NCI-H1105 (cell line): ENCODE measurements at regions not wholly inside any gene's neighbourhood (a gene's known extent, or its start where the extent isn't known, plus 50 kb on each side); places are given as distances from the start of the nearest gene placed in this dataset.

Source experiments
- DNase-seq: peaks from one replicate; lab custom pipeline; 2025; lab: John Stamatoyannopoulos, UW

DNA sequence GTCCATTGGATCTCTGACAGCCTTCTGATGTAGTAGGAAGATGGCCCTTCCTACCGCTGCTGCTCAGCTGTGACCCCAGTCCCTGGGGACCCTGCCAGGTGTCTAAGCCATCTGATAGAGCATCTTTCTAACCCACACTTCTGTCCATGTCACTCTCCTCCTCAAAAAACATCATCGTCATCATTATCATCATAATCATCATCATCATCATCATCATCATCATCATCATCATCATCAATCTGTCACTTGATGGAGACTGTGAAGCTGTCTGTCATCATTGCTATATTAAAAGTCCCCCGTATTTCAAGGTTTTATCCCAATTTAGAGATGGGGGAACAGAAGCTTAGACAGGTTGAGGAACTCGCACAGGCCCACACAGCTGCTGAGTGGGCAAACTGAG lies 75.1 kb upstream of the SLC6A11 start:
- no peak for DNase-seq

DNA sequence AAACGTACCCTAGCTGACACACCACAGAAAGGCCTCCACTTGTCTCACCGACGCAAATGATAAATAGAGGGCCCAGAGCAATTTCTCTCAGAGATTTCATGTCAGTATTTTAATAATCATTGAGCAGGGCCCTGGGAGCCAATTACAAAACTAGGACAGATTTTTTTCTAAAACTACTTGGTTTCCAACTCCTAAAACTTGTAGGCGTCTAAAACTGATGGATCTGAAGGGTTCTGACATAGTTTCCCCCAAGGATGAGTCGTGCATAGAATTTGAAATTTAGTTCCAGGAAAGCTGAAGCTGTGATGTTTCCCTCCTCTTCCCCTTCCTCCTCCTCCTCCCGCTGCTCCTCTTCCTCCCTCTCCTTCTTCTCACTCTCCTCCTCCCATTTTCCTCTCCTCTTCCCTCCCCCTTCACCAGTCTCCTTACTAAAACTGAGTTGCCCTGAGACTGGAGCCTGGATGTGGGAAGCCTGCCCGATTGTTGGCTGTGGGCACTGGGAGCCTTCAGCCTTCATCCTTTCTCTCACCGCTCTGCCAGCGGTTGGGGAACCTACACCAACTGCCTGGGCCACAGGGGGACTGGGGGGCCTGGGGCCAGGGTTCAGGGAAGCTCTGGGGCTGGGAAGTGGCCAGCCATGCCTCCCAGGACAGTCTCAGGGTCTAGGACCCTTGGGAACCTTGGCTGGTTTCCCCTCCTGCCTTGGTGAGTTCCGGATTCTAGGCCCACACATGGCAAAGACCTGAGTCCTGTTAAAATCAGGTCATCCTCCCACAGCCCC lies 73.9 kb upstream of the SLC6A11 start:
- no peak for DNase-seq

DNA sequence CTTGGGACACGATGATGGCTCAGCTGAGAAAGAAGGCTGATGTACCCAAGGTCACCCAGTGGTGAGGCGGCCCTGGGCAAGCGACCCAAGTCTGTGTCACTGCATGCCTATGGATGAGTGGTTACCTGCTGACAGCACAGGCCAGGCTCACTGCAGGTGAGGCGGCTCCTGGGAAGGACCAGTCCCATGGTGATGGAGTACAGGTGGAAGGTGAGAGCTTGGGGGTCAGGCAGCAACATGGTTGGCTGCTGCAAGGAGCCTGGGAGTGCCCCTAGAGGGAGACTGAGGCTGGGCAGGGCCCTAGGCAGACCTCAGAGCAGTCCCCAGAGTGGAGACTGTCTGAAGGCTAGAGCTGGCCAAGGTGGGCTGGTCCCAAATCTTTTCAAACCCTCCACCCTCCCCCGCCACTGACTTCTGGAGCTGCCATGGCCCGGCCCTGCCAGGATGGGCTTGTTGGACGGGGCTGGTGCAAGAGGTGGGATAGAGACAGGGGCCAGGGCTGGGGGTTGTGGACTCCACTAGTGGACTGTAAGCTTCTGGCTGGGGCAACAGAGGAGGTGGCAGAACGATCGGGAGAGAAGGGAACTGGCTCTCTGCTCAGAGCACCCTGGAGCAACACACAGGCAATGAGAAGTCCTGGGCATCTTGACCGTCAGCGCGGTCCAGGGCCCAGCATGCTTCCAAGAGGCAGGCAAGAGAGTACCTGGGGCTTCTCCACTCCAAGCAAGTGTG lies 72.5 kb upstream of the SLC6A11 start:
- DNase-seq = no peak

DNA sequence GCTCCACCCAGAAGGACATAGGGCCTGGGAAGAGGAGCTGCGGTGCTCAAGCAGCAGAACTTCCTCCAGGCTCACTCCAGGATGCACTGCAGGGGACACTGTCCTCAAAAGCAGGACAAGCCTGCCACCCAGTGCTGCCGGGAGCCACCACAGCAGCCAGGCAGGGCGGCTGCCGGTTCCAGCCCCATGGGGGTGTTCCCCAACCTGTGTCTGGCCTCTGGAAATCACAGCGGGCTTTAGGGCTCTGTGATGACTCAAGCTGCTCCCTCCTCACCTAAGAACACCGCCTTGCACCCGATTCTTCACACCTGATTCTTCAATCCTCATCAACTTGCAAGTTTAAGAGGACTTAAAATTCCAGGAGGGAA lies 71.9 kb upstream of the SLC6A11 start:
- no peak for DNase-seq

DNA sequence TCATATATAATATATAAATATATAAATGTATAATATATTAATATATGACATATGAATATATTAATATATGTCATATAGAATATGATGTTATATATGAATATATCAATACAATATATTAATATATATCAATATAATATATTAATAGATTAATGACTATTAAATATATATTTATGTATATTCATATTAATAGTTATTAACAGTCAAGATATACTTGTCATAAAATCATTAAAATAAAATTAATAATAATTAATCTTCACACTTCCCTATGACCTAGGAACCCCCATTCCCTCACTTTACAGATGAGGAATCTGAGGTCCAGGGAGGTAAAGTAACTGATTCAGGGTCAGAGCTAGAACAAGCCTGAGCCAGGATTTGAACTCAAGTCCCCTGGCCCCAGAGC lies 70.6 kb upstream of the SLC6A11 start:
- no peak for DNase-seq

DNA sequence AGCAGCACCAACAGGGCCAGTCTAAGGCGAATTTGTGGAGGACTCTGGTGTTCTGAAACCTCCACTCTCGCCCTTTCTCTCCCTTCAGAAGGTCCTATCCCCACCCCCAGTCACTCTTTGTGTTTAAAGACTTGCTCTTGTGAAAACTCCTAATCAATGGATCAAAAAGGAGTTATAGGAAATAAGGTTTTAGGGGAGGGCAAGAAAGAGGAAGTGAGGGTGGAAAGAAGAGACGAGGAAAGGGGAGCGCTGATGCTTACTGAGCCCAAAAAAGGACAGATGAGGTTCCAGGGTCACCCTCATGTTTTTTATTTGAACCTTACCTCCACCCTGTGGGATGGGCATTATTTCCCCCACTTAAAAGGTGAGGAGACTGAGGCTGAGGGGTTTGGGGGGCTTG lies 70.0 kb upstream of the SLC6A11 start:
- no peak for DNase-seq

DNA sequence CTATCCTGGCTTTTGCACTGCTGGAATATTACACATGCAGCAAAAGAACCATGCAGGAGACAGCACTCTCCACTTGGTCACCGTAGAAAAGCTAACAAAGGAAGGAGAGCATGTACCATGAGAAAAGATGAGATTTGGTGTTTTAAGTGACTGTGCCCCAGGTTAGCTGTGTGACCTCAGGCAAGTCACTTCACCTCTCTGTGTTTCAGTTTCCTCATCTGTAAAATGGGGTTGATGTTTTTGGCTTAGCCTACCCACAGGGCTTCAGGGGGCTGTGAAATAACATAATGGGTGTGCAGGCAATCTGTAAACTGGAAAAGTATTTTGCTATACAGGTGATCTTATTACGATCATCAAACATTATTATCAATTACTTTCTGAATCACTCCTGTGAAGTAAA lies 69.3 kb upstream of the SLC6A11 start:
- DNase-seq = no peak

DNA sequence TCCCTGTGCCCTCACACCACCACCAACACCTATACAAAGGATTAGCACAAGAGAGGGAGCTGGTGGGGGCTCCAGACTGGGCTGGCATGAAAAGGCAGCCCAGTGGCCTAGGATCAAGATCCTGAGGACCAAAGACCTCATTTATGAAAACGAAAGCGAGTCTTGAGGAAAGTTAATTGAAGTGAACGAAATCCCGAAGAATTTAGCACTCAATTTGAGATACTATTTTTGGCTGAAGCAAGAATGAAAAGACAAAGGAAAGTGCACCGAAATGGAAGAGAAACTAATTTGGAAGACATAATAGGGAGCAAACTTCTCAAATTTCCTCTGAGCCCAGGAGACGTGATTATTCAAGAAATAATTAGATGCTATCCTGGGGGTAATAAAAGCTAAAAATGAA lies 68.7 kb upstream of the SLC6A11 start:
- no peak for DNase-seq

DNA sequence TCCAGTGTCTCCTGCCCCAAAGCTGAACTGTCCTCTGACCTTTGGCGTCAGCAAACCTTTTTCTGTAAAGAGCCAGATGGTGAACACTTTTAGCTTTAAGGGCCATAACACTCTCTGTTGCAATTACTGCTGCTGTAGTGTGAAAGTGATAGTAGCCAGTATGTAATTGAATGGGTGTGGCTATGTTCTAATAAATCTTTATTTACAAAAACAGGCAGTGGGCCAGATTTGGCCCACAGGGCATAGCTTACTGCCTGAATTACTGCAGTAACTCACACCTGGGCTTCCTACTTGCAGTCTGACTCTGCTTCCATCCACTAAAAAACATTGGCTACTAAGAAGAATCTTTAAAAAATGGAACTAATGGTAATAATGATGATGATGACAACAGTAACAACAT lies 68.0 kb upstream of the SLC6A11 start:
- DNase-seq = no peak

DNA sequence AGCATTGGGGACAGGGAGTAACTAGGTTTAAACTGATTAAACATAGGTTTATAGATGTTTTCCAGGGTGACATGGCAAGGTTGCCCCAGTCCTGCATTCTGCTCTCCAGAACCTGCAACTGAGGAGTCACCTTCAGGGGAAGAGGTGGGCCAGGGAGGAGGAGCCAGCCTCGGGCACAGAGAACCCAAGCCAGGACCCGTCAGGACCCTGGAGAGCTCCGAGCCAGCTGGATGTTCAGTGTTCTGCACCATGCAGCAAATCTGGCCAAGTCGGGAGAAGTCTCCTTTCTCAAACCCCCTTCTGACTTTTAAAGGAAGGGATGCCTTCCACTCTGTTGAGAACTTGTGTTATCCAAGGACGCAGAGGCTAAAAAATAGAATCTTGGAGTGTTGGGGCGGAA lies 62.1 kb upstream of the SLC6A11 start:
- DNase-seq = no peak

DNA sequence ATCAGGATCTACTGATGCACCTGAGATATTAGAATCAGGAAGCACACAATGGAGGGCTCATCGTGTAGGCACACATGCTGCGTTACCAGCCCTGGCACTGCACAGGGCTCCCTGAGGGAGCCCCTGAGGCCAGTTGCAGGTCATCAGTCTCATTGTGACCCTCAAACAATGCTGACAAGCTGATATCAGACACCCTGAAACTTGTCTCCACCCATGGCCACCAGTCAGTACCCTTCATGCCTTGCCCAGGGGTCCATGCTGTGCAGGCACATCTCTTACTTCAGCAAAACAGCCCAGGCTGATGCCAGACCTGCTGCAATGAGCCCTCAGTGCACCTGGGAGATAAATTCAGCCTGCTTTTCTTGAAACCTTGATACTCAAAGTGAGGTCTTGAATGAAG lies 59.5 kb upstream of the SLC6A11 start:
- no peak for DNase-seq

DNA sequence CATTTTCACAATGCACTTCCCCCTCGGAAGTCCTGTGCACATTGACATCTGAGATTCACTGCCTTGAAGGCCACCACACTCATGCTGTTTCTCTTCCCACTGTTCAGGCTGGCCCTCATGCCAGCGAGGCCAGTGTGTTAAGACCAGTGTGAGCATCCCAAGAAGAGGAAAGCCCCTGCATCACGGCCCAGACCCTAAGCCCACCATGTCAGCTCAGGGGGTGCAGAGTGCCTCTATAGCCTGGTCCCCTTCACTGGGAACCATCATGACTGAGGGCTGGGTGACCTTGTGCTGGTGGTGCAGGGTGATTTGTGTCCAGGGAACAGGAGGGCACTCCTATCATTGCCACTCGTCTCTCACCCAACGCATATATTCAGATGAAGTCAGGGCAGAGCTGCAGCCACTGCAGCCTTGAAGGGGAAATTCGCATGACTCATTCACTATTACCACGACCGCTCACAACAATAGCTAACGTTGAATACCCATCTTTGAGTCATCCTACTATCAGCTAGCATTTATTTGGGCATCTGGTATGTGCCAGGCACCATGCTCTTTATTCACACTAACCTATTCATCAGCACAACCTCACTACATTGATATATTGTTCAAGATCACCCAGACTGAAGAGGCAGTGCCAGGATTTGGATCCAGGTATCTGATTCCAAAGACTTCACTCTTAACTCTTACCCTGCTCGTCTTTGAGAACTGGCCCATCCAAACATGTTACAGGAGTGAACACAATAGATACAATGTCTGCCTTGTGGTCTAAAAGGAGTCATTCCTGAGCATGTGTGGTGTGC lies 58.8 kb upstream of the SLC6A11 start:
- no peak for DNase-seq

DNA sequence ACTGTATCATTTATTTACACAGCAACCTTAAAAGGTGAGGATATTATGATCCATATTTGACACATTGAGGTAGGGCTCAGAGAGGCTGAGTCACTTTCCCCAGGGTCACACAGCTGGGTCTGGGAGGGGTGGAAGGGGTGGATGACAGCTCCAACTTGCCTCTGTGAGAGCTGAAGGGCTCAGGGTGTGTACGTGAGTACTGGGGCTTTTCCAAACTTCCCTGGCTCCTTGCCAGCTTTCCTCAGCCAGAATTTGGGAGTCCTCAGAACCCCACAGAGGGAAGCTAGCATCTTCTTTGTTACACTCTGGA lies 58.3 kb upstream of the SLC6A11 start:
- no peak for DNase-seq

DNA sequence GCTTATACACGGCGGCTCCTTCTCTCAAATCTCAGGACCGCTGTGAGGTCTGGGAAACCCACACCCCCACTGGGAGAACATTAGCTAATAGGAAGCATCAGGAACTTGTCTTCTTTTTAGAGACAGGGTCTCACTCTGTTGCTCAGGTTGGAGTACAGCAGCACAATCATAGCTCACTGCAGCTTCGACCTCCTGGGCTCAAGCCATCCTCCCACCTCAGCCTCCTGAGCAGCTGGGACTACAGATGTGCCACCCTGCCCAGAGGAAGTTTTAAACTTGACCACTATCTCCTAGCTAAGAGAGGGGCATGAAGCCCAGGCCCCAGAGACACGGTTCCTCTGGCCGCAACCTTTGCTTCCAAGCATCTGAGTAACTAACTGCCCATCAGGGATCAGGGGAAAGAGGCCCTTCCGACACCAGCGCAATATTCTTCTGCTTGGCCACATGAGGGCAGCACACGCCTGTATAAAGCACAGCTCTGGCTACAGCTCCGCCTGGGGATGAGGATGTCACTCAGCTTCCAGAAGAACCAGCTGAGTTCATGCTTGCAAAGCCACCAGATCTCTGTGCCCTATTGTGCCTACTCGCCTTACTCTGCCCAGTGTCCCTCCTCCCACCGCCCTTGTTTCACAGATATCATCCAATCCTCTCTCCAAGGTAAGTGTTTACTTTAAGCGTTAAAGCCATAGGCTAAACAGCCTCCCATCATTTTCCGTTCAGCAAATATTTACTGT lies 57.6 kb upstream of the SLC6A11 start:
- DNase-seq = no peak

DNA sequence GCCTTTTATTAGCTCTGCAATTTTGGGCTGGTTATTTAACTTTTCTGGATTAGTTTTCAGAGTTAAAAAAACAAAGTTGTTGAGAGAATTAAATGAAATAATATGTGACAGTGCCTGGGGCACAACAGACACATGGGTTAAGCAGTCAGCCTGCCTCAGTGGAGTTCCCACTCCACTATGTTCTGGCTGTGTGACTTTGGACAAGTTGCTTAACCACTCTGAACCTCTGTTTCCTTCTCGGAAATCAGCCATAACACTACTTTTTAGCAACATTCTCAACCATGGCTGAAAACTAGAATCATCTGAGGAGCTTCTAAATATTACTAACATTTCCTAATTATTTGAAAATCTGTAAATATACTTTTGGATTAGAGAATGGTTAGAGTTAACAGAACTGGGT lies 56.5 kb upstream of the SLC6A11 start:
- DNase-seq = no peak

DNA sequence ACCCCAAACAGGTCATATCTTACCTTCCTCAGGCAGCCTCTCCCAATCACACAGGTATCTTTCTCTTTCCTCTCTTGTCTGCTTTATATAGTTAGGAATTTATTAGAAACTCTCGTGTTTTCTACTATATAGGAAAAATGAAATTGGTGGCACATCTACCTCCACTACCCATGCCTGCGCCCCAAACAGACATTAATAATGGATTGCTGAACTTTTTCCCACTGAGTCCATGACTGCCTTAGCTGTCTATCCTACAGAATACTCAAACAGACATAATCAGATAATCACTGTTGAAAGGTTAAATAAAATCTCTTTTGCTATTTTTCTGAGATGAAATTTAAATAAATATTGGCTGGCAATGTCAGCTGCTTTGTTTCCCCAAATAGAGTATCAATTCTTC lies 55.8 kb upstream of the SLC6A11 start:
- no peak for DNase-seq

DNA sequence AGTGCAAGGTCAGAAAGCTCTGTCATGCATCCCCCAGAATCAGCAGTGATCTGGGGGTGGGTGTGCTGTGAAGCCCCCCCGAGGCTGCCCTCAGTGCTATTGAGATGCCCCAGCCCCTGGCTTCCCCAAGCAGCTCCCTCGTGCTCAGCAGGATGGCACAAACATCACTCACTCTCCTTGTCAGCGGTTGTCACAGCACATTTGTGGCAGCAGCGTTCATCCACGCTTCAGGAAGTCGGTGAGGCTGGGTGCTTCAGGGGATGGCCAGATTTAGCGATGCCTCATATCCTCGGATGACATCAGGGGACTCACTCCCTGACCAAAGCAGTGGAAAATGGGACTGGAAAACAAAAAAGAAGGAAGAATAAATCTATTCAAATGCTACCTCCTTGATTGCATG lies 54.4 kb upstream of the SLC6A11 start:
- DNase-seq = no peak

DNA sequence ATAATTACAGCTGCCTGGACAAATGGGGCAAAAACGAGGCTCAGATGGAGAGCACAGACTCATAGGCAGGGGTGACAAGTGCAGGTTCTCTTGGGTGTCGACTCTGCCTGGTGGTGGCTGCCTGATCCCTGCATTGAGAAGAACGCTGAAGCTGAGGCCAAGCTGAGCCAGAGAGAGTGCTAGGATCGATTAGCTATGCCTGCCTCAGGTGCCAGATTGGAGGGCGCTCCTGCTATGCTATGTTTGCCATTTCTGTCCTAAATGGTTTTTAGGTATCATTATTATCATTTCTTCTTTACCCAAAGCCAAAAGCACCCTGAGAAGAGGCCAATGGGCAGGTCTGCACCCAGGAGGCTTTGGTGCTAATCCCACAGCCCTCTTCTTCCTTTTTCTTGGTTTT lies 53.9 kb upstream of the SLC6A11 start:
- no peak for DNase-seq

DNA sequence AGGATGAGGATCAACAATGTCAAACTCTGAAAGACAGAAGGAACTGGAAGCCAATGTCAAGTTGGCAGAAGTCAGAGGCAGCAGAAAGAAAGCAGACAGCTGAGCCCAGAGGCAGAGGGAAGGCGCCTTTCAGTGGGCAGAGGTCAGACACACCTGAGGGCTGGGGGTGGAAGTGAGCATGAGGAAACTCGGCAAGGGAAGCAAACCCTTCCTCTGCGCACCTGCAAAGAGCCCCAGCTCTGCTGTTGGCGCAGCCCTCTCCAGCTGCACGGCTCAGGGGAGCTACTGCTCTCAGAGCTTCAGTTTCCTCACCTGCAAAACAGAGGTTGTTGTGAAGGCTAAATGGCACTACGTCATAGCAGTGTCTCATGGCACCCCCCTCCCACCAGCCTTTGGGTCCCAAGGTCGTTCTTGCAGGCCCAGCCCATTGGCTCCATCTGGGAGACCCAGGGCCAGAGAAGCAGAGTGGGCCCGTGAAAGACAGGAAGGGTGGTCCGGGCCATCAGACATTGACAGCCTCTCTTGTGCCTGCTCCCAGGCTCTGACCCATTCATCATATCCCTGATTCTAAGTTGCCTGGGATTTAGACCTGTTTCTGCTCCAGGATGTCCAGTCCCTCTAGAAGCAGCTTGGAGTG lies 53.3 kb upstream of the SLC6A11 start:
- DNase-seq = no peak

DNA sequence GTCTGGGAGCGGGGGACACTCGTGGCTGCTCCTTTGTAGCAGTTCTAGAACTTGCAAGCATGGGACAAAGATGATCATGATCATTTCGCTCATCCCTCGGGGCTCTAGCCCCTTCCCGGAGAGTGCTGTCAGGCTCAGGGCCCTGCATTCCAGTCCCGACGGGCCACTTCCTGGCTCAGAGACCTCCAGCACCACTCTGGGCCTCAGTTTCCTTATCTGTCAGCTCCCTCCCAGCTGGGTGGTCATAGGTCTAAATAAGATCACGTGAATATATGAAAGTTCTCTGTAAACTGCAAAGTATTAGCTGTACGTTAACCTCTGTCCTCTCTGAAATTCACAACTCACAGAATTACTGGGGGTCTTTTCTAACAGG lies 52.8 kb upstream of the SLC6A11 start:
- no peak for DNase-seq

DNA sequence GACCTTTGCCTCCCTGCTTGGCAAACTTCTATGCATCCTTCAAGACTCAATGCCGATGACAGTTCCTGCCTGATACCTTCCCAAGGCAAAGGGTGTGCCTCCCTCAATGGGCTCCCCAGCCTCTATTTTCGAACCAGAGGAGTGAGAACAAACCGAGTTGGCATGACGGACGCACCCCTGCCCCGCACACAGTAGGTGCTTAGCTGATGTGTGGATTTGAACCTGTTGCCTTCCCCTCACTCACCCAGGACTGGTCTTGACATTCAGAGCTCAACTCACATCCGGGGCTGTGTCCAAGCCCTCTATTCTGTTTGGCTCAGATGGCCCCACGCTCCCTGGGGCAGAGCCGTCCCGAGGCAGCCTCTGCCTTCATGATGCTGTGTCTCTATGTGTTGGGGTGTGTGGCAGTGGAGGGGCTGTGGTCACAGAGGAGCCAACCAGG lies 52.2 kb upstream of the SLC6A11 start:
- DNase-seq = no peak
